Tibial nerve (tissue), 4 donors: ENCODE measurements at regions not wholly inside any gene's neighbourhood (a gene's known extent, or its start where the extent isn't known, plus 50 kb on each side); places are given as distances from the start of the nearest gene placed in this dataset.

Experiments used
- DNase-seq, 2 donors: peaks; one replicate each; pipeline ENCODE4 v3.0.0-alpha.2; 2019; ENCODE audit warnings: low spot score in 2 of 2
- H3K27ac ChIP-seq, 4 donors: fragments of 200-600 bp; sonication (generic) in 3 of 4; one replicate each; pipeline ENCODE4 v1.5.1; 2017 to 2019; ENCODE audit warnings: mild to moderate bottlenecking in 1 of 4
- H3K27me3 ChIP-seq, 2 donors: fragments of 200-600 bp; sonication (generic) in 1 of 2; one replicate each; pipeline versions ENCODE4 v1.5.1 to v1.6.0; 2017 to 2019
- H3K36me3 ChIP-seq, 3 donors: fragments of 200-600 bp; sonication (generic); one replicate each; pipeline ENCODE4 v1.5.1; 2018 to 2019
- H3K4me1 ChIP-seq, 4 donors: fragments of 200-600 bp; sonication (generic) in 3 of 4; one replicate each; pipeline ENCODE4 v1.5.1; 2017 to 2019
- H3K4me3 ChIP-seq, 4 donors: fragments of 200-600 bp; sonication (generic) in 3 of 4; one replicate each; pipeline ENCODE4 v1.5.1; 2017 to 2019; ENCODE audit warnings: mild to moderate bottlenecking in 1 of 4, moderate library complexity in 1 of 4
- H3K9me3 ChIP-seq, 4 donors: fragments of 200-600 bp; sonication (generic) in 3 of 4; one replicate each; pipeline ENCODE4 v1.5.1; 2017 to 2019
- CTCF ChIP-seq, 5 experiments: fragments of 200-600 bp in 3 of 5; fragments of 450-650 bp in 2 of 5; sonication (generic) in 3 of 5; IDR thresholded peaks; one replicate each; pipeline ENCODE4 v1.5.1; 2016 to 2019; ENCODE audit warnings: antibody characterized with exemption in 5 of 5, mild to moderate bottlenecking in 3 of 5, moderate library complexity in 2 of 5
- EP300 ChIP-seq, 2 donors: sonication (generic); formaldehyde crosslinking; IDR thresholded peaks; one replicate each; pipeline ENCODE4 v1.6.1; 2017; ENCODE audit warnings: antibody characterized with exemption in 2 of 2, mild to moderate bottlenecking in 1 of 2
- POLR2A ChIP-seq, 2 donors: fragments of 450-650 bp; IDR thresholded peaks; one replicate each; pipeline ENCODE4 v1.6.1; 2017; ENCODE audit warnings: antibody characterized with exemption in 2 of 2, mild to moderate bottlenecking in 2 of 2, moderate library complexity in 2 of 2
- WGBS, 2 donors: methylation state at CpG; one replicate each; pipeline ENCODE4 v1.1.5; 2018; 5-methylcytosine and 5-hydroxymethylcytosine counted together

GRCh38 chr9:28320616-28321015, 747.3 kb upstream of the C9orf72 start:
- Histone ChIP-seq H3K4me1 (no peaks in the 10 kb centered on the region), H3K27ac (no peak overlapping the region), H3K36me3 (no peaks in the 10 kb centered on the region), H3K27me3 (no peaks in the 10 kb centered on the region), H3K9me3 (no peaks in the 10 kb centered on the region), H3K4me3 (no peak overlapping the region)
- TF ChIP-seq POLR2A (IDR thresholded peaks at IDR 0.05) (no peak), EP300 (IDR thresholded peaks at IDR 0.05) (no peak), CTCF (IDR thresholded peaks at IDR 0.05) (no peak)
- WGBS, 2 donors: 23 to 26% methylated on average over 5 of the region's 5 CpGs
- no peak for DNase-seq

GRCh38 chr9:28329323-28329722, 756.0 kb upstream of the C9orf72 start:
- Histone ChIP-seq H3K27me3 (no peaks in the 10 kb centered on the region), H3K9me3 (no peaks in the 10 kb centered on the region), H3K4me3 (no peak overlapping the region), H3K4me1 (no peaks in the 10 kb centered on the region), H3K36me3 (no peaks in the 10 kb centered on the region), H3K27ac (no peak overlapping the region)
- no peak for DNase-seq
- TF ChIP-seq EP300 (IDR thresholded peaks at IDR 0.05) (no peak), POLR2A (IDR thresholded peaks at IDR 0.05) (no peak), CTCF (IDR thresholded peaks at IDR 0.05) (no peak)
- 95 to 97% methylated on average over 3 of the region's 3 CpGs for WGBS, 2 donors

- Histone ChIP-seq H3K4me1 (no peaks in the 10 kb centered on the region), H3K27me3 (no peaks in the 10 kb centered on the region), H3K36me3 (no peaks in the 10 kb centered on the region), H3K4me3 (no peak overlapping the region), H3K27ac (no peak overlapping the region), H3K9me3 (no peaks in the 10 kb centered on the region)
- TF ChIP-seq EP300 (IDR thresholded peaks at IDR 0.05) (no peak), POLR2A (IDR thresholded peaks at IDR 0.05) (no peak), CTCF (IDR thresholded peaks at IDR 0.05) (no peak)
- 46 to 49% methylated on average over 3 of the region's 3 CpGs for WGBS, 2 donors
- DNase-seq: no peak
Observed at GRCh38 chr9:28332648-28333047, 759.4 kb upstream of the C9orf72 start.

GRCh38 chr9:28341913-28342312, 768.6 kb upstream of the C9orf72 start:
- H3K4me1 ChIP-seq: no peaks in the 10 kb centered on the region
- no peak overlapping the region for H3K4me3 ChIP-seq
- H3K9me3 ChIP-seq: no peaks in the 10 kb centered on the region
- no peak for DNase-seq
- H3K27ac ChIP-seq: no peak overlapping the region
- H3K36me3 ChIP-seq: no peaks in the 10 kb centered on the region
- TF ChIP-seq CTCF (IDR thresholded peaks at IDR 0.05): no peak
- no peak for TF ChIP-seq EP300 (IDR thresholded peaks at IDR 0.05)
- no peak for TF ChIP-seq POLR2A (IDR thresholded peaks at IDR 0.05)
- WGBS, 2 donors: 81 to 88% methylated on average over 4 of the region's 4 CpGs
- H3K27me3 ChIP-seq: no peaks in the 10 kb centered on the region

- TF ChIP-seq EP300 (IDR thresholded peaks at IDR 0.05): no peak
- TF ChIP-seq CTCF (IDR thresholded peaks at IDR 0.05): no peak
- no peak for TF ChIP-seq POLR2A (IDR thresholded peaks at IDR 0.05)
- no peaks in the 10 kb centered on the region for H3K36me3 ChIP-seq
Observed at GRCh38 chr9:28342815-28343338, 769.6 kb upstream of the C9orf72 start.

More at GRCh38 chr9:28342815-28343338, 769.6 kb upstream of the C9orf72 start:
- H3K4me3 ChIP-seq: no peak overlapping the region
- no peak for DNase-seq
- WGBS, 2 donors: 89 to 91% methylated on average over 2 of the region's 2 CpGs
- H3K27ac ChIP-seq: no peak overlapping the region
- H3K4me1 ChIP-seq: no peaks in the 10 kb centered on the region
- no peaks in the 10 kb centered on the region for H3K9me3 ChIP-seq
- H3K27me3 ChIP-seq: no peaks in the 10 kb centered on the region
